Mammary epithelial cell (primary cell): ENCODE measurements at regions not wholly inside any gene's neighbourhood (a gene's known extent, or its start where the extent isn't known, plus 50 kb on each side); places are given as distances from the start of the nearest gene placed in this dataset.

Source experiments
- CTCF ChIP-seq, 2 donors: IDR thresholded peaks in 1 of 2; conservative IDR thresholded peaks in 1 of 2; 2 replicates each; pipeline ENCODE4 v1.5.1; 2011 to 2012; ENCODE audit warnings: inconsistent platforms in 2 of 2, low read length in 2 of 2, mild to moderate bottlenecking in 2 of 2, control low read depth in 1 of 2, low read depth in 1 of 2; ENCODE audit not compliant: insufficient read depth in 1 of 2; ENCODE audit errors: extremely low read depth in 1 of 2
- EZH2 ChIP-seq: IDR thresholded peaks from 2 replicates; pipeline ENCODE4 v1.6.1; 2012; ENCODE audit warnings: low read length, inconsistent platforms, borderline replicate concordance

- TF ChIP-seq CTCF (conservative IDR thresholded peaks at IDR 0.05 in 1 of 2, IDR thresholded peaks at IDR 0.05 in 1 of 2; ENCODE audit: extremely low read depth in 1 of 2, insufficient read depth in 1 of 2, low read depth in 1 of 2, low read length in 2 of 2) (no peak), EZH2 (no peak)
These were observed 377.1 kb downstream of the SOX9 start for GRCh38 chr17:72497915-72498314.
